ENCODE measurements at regions not wholly inside any gene's neighbourhood (a gene's known extent, or its start where the extent isn't known, plus 50 kb on each side); places are given as distances from the start of the nearest gene placed in this dataset.
"Not testable (repeated sequence)": the region's sequence is repeated elsewhere in the genome, so short reads cannot be mapped to it uniquely, and the experiment has no call there.

GRCh38 chr2:185290012-185290411, 448.6 kb upstream of the FSIP2 start:
- TF ChIP-seq POLR2AphosphoS5 (IDR thresholded peaks at IDR 0.05; ENCODE audit: borderline replicate concordance, low read depth, low read length); EZH2 (IDR thresholded peaks at IDR 0.05); FOXP2 (optimal IDR thresholded peaks at IDR 0.05; ENCODE audit: control extremely low read depth, extremely low read length, insufficient read depth): not testable (repeated sequence)

Data from SK-N-MC (cell line).